HG03280 (cell line): ENCODE measurements at regions not wholly inside any gene's neighbourhood (a gene's known extent, or its start where the extent isn't known, plus 50 kb on each side); places are given as distances from the start of the nearest gene placed in this dataset.
"Not testable (repeated sequence)": the region's sequence is repeated elsewhere in the genome, so short reads cannot be mapped to it uniquely, and the experiment has no call there.

Experiments
- ATAC-seq: cut with Tn5 transposase; IDR thresholded peaks from one replicate; pipeline ENCODE4 v1.9.1; 2021; ENCODE audit warnings: mild to moderate bottlenecking, moderate library complexity; ENCODE audit not compliant: unreplicated experiment

DNA sequence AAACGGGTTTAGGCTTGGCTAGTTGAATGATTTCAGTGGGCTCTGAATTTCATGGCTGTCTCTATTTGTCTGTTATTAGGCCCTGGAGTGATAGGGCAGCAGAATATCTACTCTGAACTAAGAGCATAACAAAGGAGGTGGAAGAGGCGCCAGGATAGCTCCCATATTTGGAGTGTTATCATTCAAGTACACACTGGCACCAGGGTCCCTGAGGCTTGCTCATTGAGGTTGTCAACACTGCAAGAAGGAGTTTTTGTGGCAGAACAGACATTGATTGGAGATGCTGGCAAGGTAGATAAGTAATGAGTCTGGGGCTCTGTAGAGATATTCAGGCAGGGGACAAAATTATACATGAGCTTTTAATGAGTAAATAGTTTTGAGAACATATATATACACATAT lies 1748.4 kb downstream of the MRPL39 start:
- ATAC-seq, result no peak

DNA sequence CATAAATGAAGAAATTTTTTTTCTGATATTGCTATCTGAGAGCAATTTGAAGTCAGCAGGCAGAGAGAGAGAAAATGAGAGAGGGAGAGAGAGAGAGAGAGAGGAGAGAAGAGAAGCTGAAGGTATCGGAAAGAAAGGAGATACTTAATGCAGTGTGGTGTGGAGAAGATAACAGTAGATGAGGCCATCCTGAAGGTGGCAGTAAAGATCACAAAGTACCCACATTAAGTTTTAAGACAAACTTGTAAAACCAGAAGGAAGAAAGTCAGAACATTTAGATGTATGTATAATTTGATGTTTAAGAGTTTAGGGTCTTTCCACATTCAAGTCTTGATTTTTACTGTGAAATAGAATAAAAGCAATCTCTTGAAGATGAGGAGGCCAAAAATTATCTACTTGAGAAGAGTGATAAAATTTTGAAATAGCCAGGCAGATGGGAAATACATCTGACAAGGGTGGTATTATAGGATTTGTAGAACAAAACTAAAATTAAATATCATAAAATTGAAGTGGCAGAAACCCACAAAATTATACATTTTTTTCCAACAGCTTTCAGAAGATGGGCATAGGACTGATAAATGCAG lies 1753.4 kb downstream of the MRPL39 start:
- no peak for ATAC-seq

DNA sequence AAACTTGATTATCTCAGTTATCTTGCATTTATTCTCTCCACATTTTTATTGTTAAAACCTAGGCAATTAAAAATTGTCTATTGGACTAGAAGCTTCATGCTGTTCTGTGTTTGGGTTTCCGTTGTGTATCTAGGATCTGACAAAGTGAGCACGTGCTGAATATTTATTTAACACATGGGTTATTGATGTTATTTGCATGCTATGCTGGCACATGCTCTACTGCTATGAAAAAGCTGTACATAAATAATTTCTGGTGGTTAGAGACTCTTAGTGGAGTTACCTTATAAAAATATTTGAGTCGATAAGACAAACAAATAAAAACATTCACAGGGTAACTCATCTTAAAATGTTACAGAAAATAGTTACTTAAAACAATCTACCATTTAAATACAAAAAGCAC lies 1769.7 kb downstream of the MRPL39 start:
- ATAC-seq, result no peak

DNA sequence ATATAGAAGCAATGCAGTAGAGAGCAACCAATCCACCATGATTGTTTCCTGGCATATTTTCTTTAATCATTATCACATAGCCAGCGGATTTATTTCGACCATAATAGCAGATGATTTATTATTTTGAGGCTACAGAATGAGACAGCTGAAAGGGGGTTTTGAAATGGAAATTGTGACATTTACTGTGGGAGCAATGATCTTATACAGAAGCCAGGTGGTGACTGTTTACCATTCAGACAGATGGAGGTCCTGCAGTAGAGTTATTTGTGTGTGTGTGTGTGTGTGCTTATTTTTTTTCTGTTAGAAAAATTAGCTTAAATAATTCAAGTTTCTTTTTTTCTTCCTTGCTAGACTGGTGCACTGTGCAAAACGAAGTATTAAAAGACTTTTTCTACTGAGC lies 1784.5 kb downstream of the MRPL39 start:
- ATAC-seq, result no peak

DNA sequence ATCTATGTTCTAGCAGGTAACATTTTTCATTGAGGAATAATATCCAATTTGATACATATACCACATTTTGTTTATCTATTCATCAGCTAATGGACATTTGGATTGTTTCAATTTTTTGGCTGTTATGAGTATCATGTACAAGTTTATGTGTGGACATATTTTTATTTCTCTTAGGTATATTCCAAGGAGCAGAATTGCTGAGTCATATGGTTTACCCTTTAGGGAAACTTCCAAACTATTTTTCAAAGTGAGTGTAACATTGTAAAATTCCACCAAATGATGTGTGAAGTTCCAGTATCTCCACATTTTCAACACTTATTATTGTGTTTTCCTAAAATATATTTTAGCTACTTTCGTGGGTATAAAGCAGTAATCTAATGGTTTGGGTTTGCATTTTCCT lies 1789.9 kb downstream of the MRPL39 start:
- ATAC-seq, result no peak

DNA sequence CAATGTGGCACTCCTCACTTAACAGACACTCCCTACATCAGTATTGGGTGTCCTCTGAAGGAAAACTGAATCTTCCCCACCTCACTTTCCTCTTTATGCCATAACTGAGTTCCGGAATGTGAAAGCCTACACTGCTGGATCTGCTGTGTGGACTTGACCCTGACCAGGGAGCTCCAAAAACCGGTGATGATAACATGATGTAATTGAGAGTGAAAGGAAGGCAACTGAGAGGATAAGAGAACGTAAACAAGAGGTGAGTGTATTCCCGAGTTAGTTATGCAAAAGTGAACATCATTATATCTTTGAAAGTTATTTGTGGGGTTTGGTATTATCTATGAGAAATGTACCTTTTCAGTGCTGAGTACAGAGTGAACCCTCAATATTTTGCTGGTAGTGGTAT lies 1794.8 kb downstream of the MRPL39 start:
- no peak for ATAC-seq

DNA sequence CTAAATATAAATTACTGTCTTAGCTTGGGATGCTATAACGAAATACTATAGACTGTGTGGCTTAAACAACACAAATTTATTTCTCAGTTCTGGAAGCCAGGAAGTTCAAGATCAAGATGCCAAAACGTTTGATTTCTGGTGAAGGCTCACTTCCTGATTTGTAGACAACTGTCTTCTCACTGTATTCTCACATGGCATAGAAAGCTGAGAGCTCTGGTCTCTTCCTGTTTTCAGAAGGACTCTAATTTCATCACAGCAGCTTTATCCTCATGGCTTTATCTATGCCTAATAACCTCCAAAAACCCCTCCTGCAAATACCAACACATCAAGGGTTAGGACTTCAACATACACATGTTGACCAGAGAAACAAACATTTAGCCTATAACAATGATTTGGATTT lies 1795.5 kb downstream of the MRPL39 start:
- no peak for ATAC-seq

DNA sequence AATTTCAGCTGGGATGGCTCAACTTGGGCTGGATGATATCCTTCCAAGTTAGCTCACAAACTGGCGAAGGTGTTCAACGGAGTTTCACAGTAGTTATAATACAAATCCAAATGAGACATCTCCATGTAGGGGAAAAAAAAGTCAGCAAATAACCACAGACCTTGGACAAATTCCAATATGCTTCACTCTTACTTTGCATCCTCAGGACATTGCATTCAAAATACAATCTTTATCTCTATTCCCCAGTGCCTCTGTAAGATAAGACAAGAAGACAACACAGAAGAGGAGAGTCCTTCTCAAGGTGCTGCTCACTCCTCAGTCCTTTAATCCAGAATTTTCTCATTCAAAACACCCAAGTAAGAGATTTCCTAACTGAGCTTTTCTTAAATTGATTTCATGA lies 1797.7 kb downstream of the MRPL39 start:
- no peak for ATAC-seq

DNA sequence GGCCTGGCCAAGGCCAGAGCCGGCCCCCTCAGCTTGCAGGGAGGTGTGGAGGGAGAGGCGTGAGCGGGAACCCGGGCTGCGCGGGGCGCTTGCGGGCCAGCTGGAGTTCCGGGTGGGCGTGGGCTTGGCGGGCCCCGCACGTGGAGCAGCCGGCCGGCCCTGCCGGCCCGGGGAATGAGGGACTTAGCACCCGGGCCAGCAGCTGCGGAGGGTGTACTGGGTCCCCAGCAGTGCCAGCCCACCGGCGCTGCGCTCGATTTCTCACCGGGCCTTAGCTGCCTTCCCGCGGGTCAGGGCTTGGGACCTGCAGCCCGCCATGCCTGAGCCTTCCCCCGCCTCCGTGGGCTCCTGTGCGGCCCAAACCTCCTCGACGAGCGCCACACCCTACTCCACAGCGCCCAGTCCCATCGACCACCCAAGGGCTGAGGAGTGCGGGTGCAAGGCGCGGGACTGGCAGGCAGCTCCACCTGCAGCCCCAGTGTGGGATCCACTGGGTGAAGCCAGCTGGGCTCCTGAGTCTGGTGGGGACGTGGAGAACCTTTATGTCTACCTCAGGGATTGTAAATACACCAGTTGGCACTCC lies 1800.2 kb downstream of the MRPL39 start:
- ATAC-seq, result not testable (repeated sequence)

DNA sequence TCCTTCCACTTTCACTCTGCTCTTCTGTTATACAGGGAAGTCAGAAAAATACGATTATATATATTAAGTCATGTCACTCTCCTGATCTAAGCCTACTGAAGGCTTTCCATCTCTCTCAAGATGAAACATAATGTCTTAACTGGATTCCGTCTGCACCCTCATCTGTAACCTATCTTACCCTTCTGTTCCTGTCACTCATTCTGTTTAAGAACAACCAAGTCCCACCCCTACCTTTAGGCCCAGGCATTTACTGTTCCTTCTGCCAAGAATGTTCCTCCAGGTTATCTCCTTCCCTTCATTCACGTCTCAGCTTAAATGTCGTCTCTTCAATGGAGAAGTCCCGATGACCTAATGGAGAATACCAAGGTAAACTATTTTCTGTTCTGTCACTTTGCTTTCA lies 1802.4 kb downstream of the MRPL39 start:
- ATAC-seq, result no peak

DNA sequence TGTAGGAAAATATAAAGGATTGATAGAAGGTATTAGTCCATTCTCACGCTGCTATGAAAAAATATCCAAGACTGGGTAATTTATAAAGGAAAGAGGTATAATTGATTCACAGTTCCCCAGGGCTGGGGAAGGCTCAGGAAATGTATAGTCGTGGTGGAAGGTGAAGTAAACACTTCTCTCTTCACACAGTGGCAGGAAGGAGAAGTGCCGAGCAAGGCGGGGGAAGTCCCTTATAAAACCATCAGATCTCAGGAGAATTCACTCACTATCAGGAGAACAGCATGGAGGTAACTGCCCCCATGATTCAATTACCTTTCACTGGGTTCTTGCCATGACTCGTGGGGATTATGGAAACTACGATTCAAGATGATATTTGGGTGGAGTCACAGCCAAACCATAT lies 1806.0 kb downstream of the MRPL39 start:
- no peak for ATAC-seq

DNA sequence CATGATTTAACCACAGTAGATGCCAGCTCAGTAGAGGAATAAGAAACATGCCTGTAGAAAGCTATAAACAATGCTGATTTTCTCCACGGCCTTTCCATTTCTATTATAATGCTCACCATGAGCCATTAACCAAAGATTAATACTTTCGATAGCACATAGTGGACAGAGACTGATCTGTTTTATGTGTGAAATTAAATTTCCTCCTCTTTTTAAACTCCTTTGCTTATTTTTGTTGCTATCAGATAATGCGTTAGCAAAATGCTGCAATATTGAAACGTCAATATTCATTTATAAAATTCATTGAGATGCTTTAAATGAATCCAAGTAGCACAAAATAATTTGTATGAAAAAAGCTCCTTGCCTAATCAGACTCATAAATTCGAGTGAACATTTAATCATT lies 1807.9 kb downstream of the MRPL39 start:
- ATAC-seq, result no peak

DNA sequence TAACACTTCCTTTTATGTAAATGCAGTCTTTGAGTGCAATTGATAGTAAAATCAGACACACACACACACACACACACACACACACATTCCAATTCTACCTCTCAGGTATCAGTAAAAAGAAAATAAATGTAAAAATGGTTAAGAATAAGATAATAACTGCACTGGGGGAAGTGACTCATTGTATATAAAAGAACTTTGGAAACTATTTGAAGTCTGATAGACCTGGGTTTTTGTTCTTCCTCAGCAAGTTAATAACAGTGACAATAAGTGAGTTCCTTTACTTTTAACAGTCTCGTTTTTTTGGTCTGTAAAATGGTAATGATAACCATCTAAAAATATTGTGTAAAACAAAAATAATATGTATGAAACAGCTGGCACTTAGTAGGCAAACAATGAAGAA lies 1815.0 kb downstream of the MRPL39 start:
- ATAC-seq, result no peak

DNA sequence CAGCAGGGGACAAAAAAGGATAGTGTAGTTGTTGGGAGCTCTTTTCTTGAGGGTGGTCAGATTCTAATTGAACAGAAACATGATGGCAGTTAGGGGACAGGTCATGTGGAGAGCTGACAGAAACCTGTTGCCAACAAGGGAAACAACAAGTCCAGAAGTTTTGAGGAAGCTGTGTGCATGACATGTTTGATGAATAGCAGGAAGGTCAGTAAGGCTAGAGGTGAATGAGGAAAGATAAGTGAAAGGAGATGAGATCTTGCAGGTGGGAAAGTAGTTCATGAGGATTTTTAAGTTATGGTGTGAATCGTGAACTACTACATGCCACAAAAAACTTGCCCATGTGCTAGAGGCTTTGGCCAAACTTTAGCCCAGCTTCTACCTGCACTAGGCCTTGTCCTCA lies 1817.4 kb downstream of the MRPL39 start:
- ATAC-seq, result no peak

DNA sequence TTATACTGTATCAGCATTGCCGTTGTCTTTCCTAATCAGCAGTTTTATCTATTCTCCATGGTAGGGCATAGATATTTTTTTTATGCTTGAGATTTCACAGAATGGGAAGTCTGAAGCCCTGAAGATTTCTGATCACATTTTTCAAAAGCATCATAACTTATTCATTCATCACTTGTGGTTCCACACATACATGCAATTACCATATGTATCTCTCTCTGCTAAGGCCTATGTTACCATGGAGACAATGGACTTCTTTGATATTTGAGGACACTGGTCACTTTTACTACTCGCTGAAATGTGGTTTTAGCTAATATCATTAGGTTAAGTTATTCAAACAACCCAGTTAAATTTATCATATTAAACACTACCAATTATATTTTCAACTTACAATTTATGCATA lies 1827.0 kb downstream of the MRPL39 start:
- ATAC-seq, result no peak

DNA sequence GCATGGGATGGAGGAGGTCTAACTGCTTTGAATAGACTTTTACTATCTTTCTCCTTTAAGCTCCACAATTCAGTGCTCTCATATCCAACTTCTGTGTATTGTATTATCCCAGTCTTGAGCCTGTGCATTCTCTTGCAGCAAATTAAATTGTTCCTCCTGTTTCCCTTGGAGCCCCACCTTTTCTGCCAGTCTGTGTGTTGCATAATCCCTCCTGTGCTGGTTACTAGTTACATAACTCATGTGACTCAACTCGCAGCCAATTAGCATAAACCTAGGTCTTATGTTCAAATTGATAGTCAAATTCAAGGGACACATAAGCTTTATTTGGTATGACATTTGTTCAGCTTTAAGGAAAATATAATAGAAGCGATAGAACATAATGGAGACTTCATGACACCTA lies 1863.5 kb downstream of the MRPL39 start:
- no peak for ATAC-seq

DNA sequence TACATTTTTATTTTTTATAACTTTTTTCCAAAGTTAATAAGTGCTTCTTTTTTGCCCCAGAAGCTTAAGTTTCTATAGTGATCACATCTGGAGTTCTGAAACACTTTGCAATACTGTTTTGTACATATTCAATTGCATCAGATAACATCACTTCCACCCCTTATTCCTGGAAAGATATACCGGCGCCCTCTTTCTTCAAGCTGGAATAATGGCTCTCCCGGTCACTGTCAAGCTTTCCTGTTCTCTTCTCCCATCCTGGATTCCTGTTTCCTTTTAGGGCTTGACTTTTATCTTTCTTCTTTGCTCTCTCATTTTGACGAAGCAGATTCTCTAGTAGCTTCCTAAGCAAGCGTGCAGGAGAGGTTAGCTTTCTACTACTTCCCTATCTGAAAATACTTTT lies 1866.8 kb downstream of the MRPL39 start:
- no peak for ATAC-seq

DNA sequence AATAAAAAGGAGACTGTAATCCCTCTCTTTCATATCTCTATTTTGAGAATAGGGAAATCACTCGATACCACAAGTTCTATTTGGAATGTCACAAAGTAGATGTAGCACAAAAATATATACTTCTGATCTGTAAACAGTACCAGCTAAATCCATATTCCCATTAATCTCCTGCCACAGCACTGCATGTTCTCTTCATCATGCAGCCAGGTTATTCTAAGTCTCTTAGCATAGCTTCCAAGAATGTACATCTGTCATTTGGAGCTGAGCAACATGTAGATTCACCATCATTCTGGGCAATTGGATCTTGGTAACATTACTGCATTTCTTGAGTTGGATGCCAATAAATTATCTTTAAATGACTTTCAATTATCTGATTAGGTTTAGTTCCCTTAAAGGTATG lies 1874.5 kb downstream of the MRPL39 start:
- ATAC-seq, result no peak

DNA sequence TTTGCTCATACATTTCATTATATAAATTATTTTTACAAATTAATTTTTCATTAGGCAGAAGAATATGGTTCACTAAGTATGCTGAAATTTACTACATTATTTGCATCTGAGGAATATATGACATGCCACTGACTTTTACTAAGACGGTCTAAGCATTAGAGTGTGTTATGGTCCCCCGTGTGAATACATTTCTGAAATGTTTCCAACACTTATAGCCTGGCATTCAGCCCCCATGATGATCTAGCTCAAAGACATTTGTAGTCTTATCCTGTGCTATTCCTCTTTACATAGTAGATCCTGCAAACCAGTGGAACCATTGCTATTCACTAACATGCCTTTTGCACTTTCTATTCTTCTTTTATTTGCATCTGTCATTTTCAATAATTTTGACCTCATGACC lies 1878.0 kb downstream of the MRPL39 start:
- no peak for ATAC-seq

DNA sequence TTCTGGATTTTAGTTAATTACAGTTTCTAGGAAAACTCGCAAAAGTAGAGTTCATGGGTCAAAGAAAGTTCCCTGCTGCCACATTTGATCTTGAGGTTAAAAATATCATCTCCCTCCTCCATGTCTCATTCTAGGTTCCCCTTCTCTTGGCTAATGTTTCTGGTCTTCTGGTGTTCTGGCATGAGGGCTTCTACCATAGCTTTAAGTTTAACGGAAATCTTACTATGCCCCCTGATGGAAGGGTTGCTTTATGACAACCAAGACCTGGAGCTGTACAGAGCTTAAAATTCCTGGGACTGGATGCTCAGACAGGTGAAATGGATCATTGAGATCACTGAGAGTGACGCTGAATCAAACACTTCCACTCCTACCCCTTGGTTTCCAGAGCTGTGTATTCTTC lies 1881.7 kb downstream of the MRPL39 start:
- ATAC-seq, result no peak

DNA sequence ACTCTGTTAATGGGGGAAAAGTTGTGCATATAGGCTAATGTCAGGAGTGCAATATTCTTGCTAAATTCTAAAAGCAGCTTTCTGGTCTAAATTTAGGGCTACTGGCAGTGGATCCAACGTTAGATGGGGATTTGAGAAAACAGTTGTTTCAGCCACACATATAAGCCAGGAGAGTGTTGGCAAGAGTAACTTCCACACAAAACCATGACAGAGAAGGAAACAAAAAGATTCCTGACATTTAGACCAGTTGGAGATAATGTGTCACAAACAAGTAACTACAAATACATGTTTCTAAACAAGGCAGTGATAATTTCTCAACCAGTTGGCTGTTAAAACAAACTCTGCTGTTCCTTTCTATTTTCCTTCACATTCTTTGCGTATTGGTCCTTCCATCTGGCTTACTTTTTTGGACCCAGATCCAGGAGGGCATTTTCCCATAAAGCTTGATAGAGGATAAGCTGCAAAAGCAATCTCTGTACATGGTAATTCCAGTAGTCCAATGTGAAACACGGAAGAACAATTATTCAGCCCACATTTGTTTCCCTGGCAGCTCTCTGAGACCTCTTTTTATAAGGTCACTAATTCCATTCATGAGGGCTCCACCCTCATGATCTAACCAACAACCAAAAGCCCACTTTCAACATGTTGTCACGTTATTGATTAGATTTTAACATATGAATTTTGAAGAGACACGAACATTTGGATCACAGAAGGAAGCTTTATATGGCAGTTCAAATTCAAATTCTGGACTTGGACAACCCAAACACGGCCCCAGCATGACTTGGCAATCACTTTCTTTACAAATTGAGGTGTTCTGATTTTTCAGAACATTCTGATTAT lies 1888.6 kb downstream of the MRPL39 start:
- no peak for ATAC-seq

DNA sequence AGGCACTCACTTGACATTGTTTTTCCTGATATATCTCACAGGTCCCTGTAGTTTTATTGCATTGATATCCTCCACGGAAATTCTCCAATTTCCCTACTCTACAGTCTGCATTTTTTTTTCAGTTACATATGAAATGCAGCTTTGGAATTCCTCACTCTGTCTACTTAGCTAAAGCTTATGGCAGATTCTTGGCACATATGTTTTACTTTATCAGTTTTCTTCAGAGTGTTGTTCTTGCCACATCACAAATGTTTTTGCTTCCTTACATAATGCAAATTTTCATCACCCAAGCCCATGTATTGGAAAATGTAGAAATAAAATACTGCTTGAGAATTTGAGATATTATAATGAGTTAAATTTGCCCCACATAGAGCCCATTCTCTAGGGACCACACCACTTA lies 1895.1 kb downstream of the MRPL39 start:
- no peak for ATAC-seq
